Endothelial cell (in vitro differentiated cells): ENCODE measurements at regions not wholly inside any gene's neighbourhood (a gene's known extent, or its start where the extent isn't known, plus 50 kb on each side); places are given as distances from the start of the nearest gene placed in this dataset.

Experiments
- DNase-seq: peaks from one replicate; pipeline ENCODE4 v3.0.0; 2021; ENCODE audit warnings: low spot score
- H3K27ac Mint-ChIP-seq: one replicate; pipeline ENCODE4 v1.8.0; 2021; ENCODE audit warnings: mixed read lengths, inconsistent platforms; ENCODE audit not compliant: unreplicated experiment
- H3K27me3 Mint-ChIP-seq: one replicate; pipeline ENCODE4 v1.8.0; 2021; ENCODE audit warnings: mild to moderate bottlenecking, moderate library complexity, mixed read lengths, inconsistent platforms; ENCODE audit not compliant: unreplicated experiment
- H3K36me3 Mint-ChIP-seq: one replicate; pipeline ENCODE4 v1.8.0; 2021; ENCODE audit warnings: mild to moderate bottlenecking, low read depth, mixed read lengths, inconsistent platforms; ENCODE audit not compliant: unreplicated experiment
- H3K4me1 Mint-ChIP-seq: one replicate; pipeline ENCODE4 v1.8.0; 2021; ENCODE audit warnings: mild to moderate bottlenecking, mixed read lengths, inconsistent platforms; ENCODE audit not compliant: unreplicated experiment
- H3K4me3 Mint-ChIP-seq: one replicate; pipeline ENCODE4 v1.8.0; 2021; ENCODE audit warnings: mild to moderate bottlenecking, mixed read lengths, inconsistent platforms; ENCODE audit not compliant: unreplicated experiment
- H3K9me3 Mint-ChIP-seq: one replicate; pipeline ENCODE4 v1.8.0; 2021; ENCODE audit warnings: mixed read lengths, inconsistent platforms; ENCODE audit not compliant: unreplicated experiment
- TF ChIP-seq, protein P1 (sequence below): fragments of 200-600 bp; sonication (generic); IDR thresholded peaks from one replicate; pipeline ENCODE4 v1.5.0; 2021; ENCODE audit warnings: antibody characterized with exemption; ENCODE audit not compliant: unreplicated experiment

DNA sequence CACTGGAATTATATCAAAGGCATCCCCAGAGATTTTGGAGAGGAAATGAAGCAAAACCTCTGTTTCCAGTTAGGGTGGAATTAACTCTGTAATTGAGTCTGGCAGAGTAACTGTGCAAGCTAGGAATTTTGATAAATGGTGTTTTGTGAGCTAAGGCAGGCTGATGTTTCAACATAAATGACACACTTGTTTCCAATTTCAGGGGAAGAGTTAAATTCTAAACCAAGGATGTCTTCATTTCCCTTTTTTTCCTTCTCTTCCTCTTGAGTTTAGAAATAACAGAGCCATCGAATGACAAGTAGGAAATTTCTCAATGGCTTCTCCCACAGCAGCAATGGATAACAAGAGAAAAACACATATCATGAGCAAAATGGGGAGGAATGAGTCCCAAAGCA, 131.2 kb downstream of the IRS2 start:
- Mint-ChIP-seq H3K4me3 (no peak overlapping the region), H3K4me1 (peaks cover 30% of the 10 kb centered on the region), H3K27ac (no peak overlapping the region), H3K36me3 (no peaks in the 10 kb centered on the region), H3K9me3 (no peaks in the 10 kb centered on the region), H3K27me3 (peaks cover 11% of the 10 kb centered on the region)
- DNase-seq = no peak
- TF ChIP-seq, protein P1, sequence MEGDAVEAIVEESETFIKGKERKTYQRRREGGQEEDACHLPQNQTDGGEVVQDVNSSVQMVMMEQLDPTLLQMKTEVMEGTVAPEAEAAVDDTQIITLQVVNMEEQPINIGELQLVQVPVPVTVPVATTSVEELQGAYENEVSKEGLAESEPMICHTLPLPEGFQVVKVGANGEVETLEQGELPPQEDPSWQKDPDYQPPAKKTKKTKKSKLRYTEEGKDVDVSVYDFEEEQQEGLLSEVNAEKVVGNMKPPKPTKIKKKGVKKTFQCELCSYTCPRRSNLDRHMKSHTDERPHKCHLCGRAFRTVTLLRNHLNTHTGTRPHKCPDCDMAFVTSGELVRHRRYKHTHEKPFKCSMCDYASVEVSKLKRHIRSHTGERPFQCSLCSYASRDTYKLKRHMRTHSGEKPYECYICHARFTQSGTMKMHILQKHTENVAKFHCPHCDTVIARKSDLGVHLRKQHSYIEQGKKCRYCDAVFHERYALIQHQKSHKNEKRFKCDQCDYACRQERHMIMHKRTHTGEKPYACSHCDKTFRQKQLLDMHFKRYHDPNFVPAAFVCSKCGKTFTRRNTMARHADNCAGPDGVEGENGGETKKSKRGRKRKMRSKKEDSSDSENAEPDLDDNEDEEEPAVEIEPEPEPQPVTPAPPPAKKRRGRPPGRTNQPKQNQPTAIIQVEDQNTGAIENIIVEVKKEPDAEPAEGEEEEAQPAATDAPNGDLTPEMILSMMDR = no peak

DNA sequence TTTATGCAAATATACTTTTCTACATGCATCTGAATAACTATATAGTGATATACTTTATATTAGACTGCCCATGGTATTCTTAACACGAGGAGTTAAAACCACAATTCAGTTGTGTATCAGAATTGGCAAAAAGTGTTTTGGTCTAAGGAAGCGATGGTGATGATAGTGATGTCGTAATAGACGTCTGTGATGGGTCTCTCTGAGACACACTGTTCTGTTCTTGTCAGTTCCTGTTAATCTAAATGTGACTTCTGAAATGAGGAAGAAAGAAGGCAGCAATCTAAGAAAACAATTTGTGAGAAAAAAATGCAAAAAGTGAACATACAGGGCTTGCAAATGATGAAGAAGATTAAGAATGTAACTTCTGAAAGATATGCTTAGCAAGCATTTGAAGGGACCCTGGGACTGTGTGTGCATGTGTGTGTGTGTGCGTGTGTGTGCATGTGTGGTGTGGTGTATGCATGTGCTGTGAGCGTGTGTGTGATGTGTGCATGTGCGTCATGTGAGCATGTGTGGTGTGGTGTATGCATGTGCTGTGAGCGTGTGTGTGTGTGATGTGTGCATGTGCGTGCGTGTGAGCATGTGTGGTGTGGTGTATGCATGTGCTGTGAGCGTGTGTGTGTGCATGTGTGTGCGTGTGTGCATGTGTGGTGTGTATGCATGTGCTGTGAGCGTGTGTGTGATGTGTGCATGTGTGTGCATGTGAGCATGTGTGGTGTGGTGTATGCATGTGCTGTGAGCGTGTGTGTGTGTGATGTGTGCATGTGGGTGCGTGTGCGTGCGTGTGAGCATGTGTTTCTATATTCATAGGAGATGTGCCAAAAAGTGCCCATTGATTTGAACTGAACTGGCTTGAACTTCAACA, 131.8 kb downstream of the IRS2 start:
- Mint-ChIP-seq H3K27ac (no peak overlapping the region), H3K27me3 (peaks cover 11% of the 10 kb centered on the region), H3K4me1 (peaks cover 30% of the 10 kb centered on the region), H3K4me3 (no peak overlapping the region), H3K36me3 (no peaks in the 10 kb centered on the region), H3K9me3 (no peaks in the 10 kb centered on the region)
- TF ChIP-seq, protein P1 = no peak
- DNase-seq = no peak

DNA sequence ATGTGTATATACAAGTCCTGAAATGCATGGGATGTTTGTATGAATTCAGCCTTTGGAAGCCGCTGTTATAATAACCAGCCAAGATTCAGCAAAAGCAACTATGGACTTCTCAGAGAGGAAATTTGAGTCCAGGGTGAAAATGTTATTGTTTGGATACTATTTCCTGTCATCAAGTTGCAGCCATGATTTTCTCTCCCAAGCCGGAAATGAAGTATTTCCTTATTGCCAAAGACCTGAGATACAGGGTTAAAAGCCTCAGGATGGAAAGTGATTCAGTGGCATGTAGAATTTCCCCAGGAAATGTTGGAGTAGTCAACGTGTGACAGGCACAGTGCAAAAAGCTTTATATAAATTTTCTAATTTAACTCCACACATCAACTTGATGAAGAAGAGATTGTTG, 133.9 kb downstream of the IRS2 start:
- Mint-ChIP-seq H3K27ac (no peak overlapping the region), H3K36me3 (no peaks in the 10 kb centered on the region), H3K4me1 (peaks cover 30% of the 10 kb centered on the region), H3K9me3 (no peaks in the 10 kb centered on the region), H3K27me3 (peaks cover 6% of the 10 kb centered on the region), H3K4me3 (no peak overlapping the region)
- no peak for DNase-seq
- TF ChIP-seq, protein P1 = no peak

DNA sequence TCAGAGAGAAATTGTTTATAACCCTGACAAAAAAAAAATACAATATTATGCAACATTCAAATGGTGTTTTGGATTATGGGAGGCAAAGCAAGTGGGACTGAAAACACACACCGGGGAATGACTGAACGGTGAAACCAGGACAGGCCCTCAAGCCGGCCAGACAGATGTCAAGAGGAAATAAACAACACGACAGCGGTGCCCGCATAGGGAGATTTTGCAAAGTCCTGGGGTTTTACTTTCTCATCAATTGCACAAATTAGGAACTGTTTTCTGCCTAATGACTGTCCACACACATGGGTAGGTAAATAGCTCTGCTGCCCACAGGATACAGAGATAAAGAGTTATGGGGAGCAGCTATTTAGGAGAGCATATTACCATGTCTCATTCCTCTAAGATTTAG, 134.5 kb downstream of the IRS2 start:
- TF ChIP-seq, protein P1 = no peak
- Mint-ChIP-seq H3K9me3 (no peaks in the 10 kb centered on the region), H3K4me3 (no peak overlapping the region), H3K27me3 (peaks cover 5% of the 10 kb centered on the region), H3K4me1 (peaks cover 30% of the 10 kb centered on the region), H3K27ac (no peak overlapping the region), H3K36me3 (no peaks in the 10 kb centered on the region)
- DNase-seq = no peak

DNA sequence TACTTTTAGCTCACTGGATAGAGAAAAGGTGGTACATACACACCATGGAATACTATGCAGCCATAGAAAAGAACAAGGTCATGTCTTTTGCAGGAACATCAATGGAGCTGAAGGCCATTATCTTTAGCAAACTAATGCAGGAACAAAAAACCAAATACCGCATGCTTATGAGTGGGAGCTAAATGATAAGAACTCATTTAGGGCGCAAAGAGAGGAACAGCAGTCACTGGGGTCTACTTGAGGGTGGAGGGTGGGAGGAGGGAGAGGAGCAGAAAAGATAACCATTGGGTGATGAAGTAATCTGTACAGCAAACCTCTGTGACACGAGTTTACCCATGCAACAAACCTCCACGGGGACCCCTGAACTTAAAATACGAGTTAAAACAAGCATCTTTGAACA, 135.1 kb downstream of the IRS2 start:
- no peak for DNase-seq
- Mint-ChIP-seq H3K36me3 (no peaks in the 10 kb centered on the region), H3K4me1 (peaks cover 27% of the 10 kb centered on the region), H3K27me3 (peaks cover 3% of the 10 kb centered on the region), H3K9me3 (no peaks in the 10 kb centered on the region), H3K4me3 (no peak overlapping the region), H3K27ac (no peak overlapping the region)
- TF ChIP-seq, protein P1 = no peak
